Spleen (tissue), 7 donors: ENCODE measurements at regions not wholly inside any gene's neighbourhood (a gene's known extent, or its start where the extent isn't known, plus 50 kb on each side); places are given as distances from the start of the nearest gene placed in this dataset.

Source experiments
- POLR2A ChIP-seq, 3 donors: fragments of 450-650 bp; IDR thresholded peaks; one replicate each; pipeline ENCODE4 v1.5.1; 2017; ENCODE audit warnings: antibody characterized with exemption in 3 of 3, mild to moderate bottlenecking in 1 of 3
- POLR2AphosphoS5 ChIP-seq, 3 donors: sonication (generic); formaldehyde crosslinking; IDR thresholded peaks; one replicate each; pipeline ENCODE4 v1.5.1; 2017; ENCODE audit warnings: antibody characterized with exemption in 3 of 3
- TF ChIP-seq, protein P1 (sequence below), 11 experiments: fragments of 200-600 bp in 7 of 11; fragments of 450-650 bp in 4 of 11; sonication (generic) in 4 of 11; IDR thresholded peaks in 8 of 11; conservative IDR thresholded peaks in 3 of 11; 1 replicate in 7 of 11; 2 replicates in 4 of 11; pipeline versions ENCODE4 v1.4.0 to v1.8.0; 2016 to 2021; ENCODE audit warnings: antibody characterized with exemption in 11 of 11, inconsistent platforms in 4 of 11, mild to moderate bottlenecking in 1 of 11
- donor health status: DM: no; HTN: no; CAD: no; lungs with moderate emphysema.
- donor health status: DM: no; HTN: no; CAD: no.
- donor health status: DM: no; HTN: no; CAD: no.

DNA sequence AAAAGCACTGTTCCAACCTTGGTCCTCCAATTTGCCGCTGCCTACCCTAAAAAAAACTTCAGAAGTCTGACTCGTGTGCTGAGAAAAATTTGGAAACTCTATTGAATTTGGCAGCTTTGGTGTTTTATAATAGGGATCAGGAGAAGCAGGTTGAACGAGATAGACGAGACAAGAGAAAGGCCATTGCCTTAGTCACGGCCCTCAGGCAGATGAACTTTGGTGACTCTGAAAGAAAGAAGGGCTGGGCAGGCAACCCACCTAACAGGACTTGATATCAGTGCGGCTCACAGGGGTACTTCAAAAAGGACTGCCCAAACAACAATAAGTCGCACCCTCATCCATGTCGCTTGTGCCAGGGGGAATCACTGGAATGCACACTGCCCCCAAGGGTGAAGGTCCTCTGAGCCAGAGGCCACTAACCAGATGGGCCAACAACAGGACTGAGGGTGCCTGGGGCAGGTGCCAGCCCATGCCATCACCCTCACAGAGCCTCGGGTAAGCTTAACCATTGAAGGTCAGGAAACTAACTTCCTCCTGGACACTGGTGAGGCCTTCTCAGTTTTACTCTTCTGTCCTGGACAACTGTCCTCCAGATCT is 102.5 kb upstream of the SSTR1 start:
- TF ChIP-seq POLR2A (IDR thresholded peaks at IDR 0.05): no peak
- TF ChIP-seq, protein P1, sequence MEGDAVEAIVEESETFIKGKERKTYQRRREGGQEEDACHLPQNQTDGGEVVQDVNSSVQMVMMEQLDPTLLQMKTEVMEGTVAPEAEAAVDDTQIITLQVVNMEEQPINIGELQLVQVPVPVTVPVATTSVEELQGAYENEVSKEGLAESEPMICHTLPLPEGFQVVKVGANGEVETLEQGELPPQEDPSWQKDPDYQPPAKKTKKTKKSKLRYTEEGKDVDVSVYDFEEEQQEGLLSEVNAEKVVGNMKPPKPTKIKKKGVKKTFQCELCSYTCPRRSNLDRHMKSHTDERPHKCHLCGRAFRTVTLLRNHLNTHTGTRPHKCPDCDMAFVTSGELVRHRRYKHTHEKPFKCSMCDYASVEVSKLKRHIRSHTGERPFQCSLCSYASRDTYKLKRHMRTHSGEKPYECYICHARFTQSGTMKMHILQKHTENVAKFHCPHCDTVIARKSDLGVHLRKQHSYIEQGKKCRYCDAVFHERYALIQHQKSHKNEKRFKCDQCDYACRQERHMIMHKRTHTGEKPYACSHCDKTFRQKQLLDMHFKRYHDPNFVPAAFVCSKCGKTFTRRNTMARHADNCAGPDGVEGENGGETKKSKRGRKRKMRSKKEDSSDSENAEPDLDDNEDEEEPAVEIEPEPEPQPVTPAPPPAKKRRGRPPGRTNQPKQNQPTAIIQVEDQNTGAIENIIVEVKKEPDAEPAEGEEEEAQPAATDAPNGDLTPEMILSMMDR (IDR thresholded peaks at IDR 0.05 in 8 of 11, conservative IDR thresholded peaks at IDR 0.05 in 3 of 11): no peak
- no peak for TF ChIP-seq POLR2AphosphoS5 (IDR thresholded peaks at IDR 0.05)
